Natural killer cell (primary cell): ENCODE measurements at regions not wholly inside any gene's neighbourhood (a gene's known extent, or its start where the extent isn't known, plus 50 kb on each side); places are given as distances from the start of the nearest gene placed in this dataset.

Experiments used
- ATAC-seq, 3 donors: fragments of 150-1000 bp in 2 of 3; fragments of 200-7000 bp in 1 of 3; cut with Tn5 transposase; 1 replicate in 1 of 3; 2 replicates in 2 of 3; pipeline ENCODE4 v1.10.0; 2021; ENCODE audit warnings: mild to moderate bottlenecking in 2 of 3, moderate library complexity in 2 of 3
- DNase-seq, 2 donors: peaks; one replicate each; pipeline versions ENCODE4 v3.0.0 to v3.0.0-alpha.2; 2013 to 2021; ENCODE audit warnings: mixed read lengths in 1 of 2
- H3K27ac ChIP-seq: one replicate; pipeline ENCODE4 v1.5.1; 2013; ENCODE audit warnings: mild to moderate bottlenecking, low read length
- H3K27me3 ChIP-seq: one replicate; pipeline ENCODE4 v1.6.1; 2013; ENCODE audit warnings: low read length; ENCODE audit not compliant: control insufficient read depth, insufficient read depth
- H3K36me3 ChIP-seq: one replicate; pipeline ENCODE4 v1.6.1; 2013; ENCODE audit warnings: low read length; ENCODE audit not compliant: control insufficient read depth, insufficient read depth
- H3K4me1 ChIP-seq: one replicate; pipeline ENCODE4 v1.6.1; 2013; ENCODE audit warnings: low read length; ENCODE audit not compliant: control insufficient read depth, insufficient read depth
- H3K4me3 ChIP-seq: one replicate; pipeline ENCODE4 v1.5.1; 2013; ENCODE audit warnings: low read length
- H3K9me3 ChIP-seq: one replicate; pipeline ENCODE4 v1.6.1; 2013; ENCODE audit warnings: low read length; ENCODE audit not compliant: control insufficient read depth, insufficient read depth
- H3K27ac Mint-ChIP-seq, 2 donors: one replicate each; pipeline ENCODE4 v1.8.0; 2022; ENCODE audit warnings: mild to moderate bottlenecking in 2 of 2, mixed read lengths in 2 of 2, moderate library complexity in 1 of 2
- H3K27me3 Mint-ChIP-seq, 2 donors: one replicate each; pipeline ENCODE4 v1.8.0; 2022; ENCODE audit warnings: low read depth in 2 of 2, mixed read lengths in 2 of 2
- H3K36me3 Mint-ChIP-seq: one replicate; pipeline ENCODE4 v1.8.0; 2022; ENCODE audit warnings: mixed read lengths
- H3K4me1 Mint-ChIP-seq, 2 donors: one replicate each; pipeline ENCODE4 v1.8.0; 2022; ENCODE audit warnings: mixed read lengths in 2 of 2
- H3K4me3 Mint-ChIP-seq: one replicate; pipeline ENCODE4 v1.8.0; 2022; ENCODE audit warnings: mild to moderate bottlenecking, moderate library complexity, mixed read lengths
- H3K9me3 Mint-ChIP-seq, 2 donors: one replicate each; pipeline ENCODE4 v1.8.0; 2022; ENCODE audit warnings: mixed read lengths in 2 of 2
- CTCF ChIP-seq: fragments of 200-600 bp; IDR thresholded peaks from one replicate; pipeline ENCODE4 v1.8.0; 2022; ENCODE audit warnings: antibody characterized with exemption
- WGBS: methylation state at CpG from one replicate; pipeline ENCODE4 v1.1.7; 2013; ENCODE audit warnings: missing lambda C conversion rate; ENCODE audit not compliant: insufficient coverage; 5-methylcytosine and 5-hydroxymethylcytosine counted together
- intact Hi-C: fragments of 100-400 bp; cut with micrococcal nuclease; formaldehyde crosslinking; loops from one replicate; pipeline ENCODE4 v1.14.2; 2022

DNA sequence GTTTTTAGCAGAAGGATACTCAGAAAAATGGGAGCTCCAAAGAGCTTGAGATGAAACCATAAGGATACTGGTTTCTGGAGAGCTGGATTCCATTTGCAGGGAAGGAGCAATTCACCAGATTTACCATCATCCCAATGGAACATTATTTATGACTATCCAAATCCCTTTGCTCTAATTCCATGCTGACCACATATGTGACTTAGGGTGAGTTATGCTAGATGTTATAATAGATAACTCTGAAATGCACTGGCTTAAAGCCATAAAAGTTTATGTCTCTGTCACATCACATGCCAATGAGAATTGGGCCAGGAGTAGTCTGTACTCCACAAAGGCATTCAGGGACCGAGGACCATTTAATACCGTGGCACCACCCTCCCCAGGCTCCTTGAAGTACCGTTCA is 185.2 kb downstream of the SKIDA1 start:
- H3K27ac Mint-ChIP-seq, result no peak overlapping the region
- Histone ChIP-seq H3K4me1 (no peaks in the 10 kb centered on the region), H3K27me3 (no peaks in the 10 kb centered on the region), H3K27ac (no peak overlapping the region), H3K9me3 (no peaks in the 10 kb centered on the region), H3K36me3 (no peaks in the 10 kb centered on the region), H3K4me3 (no peak overlapping the region)
- intact Hi-C loops, result no loop called here
- H3K4me3 Mint-ChIP-seq, result no peak overlapping the region
- no peaks in the 10 kb centered on the region for H3K4me1 Mint-ChIP-seq
- no peaks in the 10 kb centered on the region for H3K27me3 Mint-ChIP-seq
- DNase-seq (no peak), ATAC-seq (no peak)
- no peaks in the 10 kb centered on the region for H3K9me3 Mint-ChIP-seq
- no peaks in the 10 kb centered on the region for H3K36me3 Mint-ChIP-seq
- no peak for TF ChIP-seq CTCF
- 95% methylated on average over 3 of the region's 3 CpGs for WGBS

DNA sequence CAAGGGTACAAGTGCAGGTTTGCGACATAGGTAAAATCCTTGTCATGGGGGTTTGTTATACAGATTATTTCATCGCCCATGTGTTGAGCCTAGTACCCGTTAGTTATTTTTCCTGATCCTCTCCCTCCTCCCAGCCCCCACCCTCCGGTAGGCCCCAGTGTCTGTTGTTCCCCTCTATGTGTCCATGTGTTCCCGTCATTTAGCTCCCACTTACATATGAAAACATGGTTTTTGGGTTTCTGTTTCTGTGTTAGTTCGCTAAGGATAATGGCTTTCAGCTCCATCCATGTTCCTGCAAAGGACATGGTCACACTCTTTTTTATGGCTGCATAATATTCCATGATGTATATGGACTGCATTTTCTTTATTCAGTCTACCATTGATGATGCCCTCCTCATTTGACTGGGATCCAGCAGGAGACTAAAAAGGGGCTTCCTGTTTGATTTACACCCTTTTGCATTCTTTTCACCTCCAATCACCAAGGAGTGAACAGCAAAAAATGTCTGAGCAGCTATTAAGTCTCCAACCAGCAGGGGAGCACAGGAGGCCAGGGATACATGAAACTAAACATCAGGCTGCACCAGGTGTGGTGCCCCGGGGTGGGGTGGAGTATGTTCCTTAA is 188.2 kb downstream of the SKIDA1 start:
- TF ChIP-seq CTCF, result no peak
- ATAC-seq (no peak), DNase-seq (no peak)
- no peak overlapping the region for H3K27ac ChIP-seq
- no peaks in the 10 kb centered on the region for H3K36me3 ChIP-seq
- H3K9me3 ChIP-seq, result no peaks in the 10 kb centered on the region
- no peaks in the 10 kb centered on the region for H3K4me1 Mint-ChIP-seq
- intact Hi-C loops, result no loop called here
- H3K9me3 Mint-ChIP-seq, result no peaks in the 10 kb centered on the region
- H3K27me3 Mint-ChIP-seq, result no peaks in the 10 kb centered on the region
- H3K36me3 Mint-ChIP-seq, result no peaks in the 10 kb centered on the region
- WGBS, result 92% methylated on average over 5 of the region's 7 CpGs
- H3K4me3 Mint-ChIP-seq, result no peak overlapping the region
- H3K4me1 ChIP-seq, result no peaks in the 10 kb centered on the region
- H3K27me3 ChIP-seq, result no peaks in the 10 kb centered on the region
- H3K27ac Mint-ChIP-seq, result no peak overlapping the region
- no peak overlapping the region for H3K4me3 ChIP-seq

DNA sequence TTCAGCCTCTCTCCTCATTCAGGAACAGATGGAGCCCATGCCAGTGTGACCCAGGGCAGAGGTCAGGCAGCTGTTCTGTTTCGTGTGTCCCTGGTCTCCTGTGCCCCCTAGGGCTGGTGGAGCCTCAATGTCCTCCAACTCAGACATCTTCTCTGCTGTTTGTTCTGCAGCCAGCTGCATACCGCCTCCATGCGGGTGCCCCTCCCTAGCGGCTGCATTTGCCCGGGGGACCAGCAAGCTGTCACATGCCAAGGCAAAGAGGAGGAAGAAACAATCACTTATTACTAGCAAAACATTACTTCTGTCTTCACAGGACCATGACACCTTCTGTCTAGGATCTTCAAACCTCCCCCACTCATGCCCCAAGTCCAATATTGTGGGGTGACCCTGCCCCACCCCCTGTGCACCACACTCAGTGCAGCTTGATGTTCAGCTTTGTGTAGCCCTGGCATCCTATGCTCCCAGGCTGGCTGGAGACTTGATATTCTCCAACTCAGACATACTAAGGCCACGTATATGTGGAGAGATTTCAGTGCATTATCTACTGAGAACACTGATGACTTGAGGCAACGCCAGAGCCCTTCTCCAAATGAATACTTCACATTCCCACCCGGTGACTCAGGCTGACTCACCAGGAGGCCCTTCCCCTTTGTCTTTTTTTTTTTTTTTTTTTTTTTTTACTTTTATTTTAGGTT is 188.9 kb downstream of the SKIDA1 start:
- H3K27me3 ChIP-seq, result no peaks in the 10 kb centered on the region
- WGBS, result 76% methylated on average over 5 of the region's 8 CpGs
- H3K36me3 ChIP-seq, result no peaks in the 10 kb centered on the region
- Mint-ChIP-seq H3K36me3 (no peaks in the 10 kb centered on the region), H3K4me1 (no peaks in the 10 kb centered on the region), H3K9me3 (no peaks in the 10 kb centered on the region), H3K27ac (no peak overlapping the region), H3K27me3 (no peaks in the 10 kb centered on the region), H3K4me3 (no peak overlapping the region)
- H3K27ac ChIP-seq, result no peak overlapping the region
- H3K4me3 ChIP-seq, result no peak overlapping the region
- ATAC-seq, result no peak
- no peaks in the 10 kb centered on the region for H3K4me1 ChIP-seq
- H3K9me3 ChIP-seq, result no peaks in the 10 kb centered on the region
- intact Hi-C loops, result no loop called here
- TF ChIP-seq CTCF, result no peak
- DNase-seq, result no peak
